HepG2 (cell line): ENCODE measurements at regions not wholly inside any gene's neighbourhood (a gene's known extent, or its start where the extent isn't known, plus 50 kb on each side); places are given as distances from the start of the nearest gene placed in this dataset.

Experiments
- ATAC-seq: fragments of 200-7000 bp; cut with Tn5 transposase; 3 replicates; pipeline ENCODE4 v1.9.1; 2020; ENCODE audit warnings: mild to moderate bottlenecking, moderate library complexity
- BruUV-seq: library from RNA; stranded (reverse); fragments of 400-500 nt; replicated peaks from 2 replicates; lab custom pipeline; 2021; lab: Mats Ljungman, UMichigan
- CTCF ChIA-PET: fragments of 300-600 bp; formaldehyde crosslinking; extraction: SDS; loops from one replicate; lab custom pipeline; 2021; ENCODE audit warnings: low total read pairs, inconsistent platforms, low intra/inter-chr PET ratio; lab: Yijun Ruan, JAX
- POLR2A ChIA-PET: fragments of 350-600 bp; sonication (Branson Sonifier 250); formaldehyde crosslinking; loops from one replicate; lab custom pipeline; 2020; ENCODE audit warnings: antibody characterized with exemption, inconsistent platforms; lab: Yijun Ruan, JAX
- DNase-seq: peaks from one replicate; pipeline ENCODE4 v3.0.0-alpha.2; 2015; ENCODE audit warnings: low spot score
- FAIRE-seq: peaks from 3 replicates; lab custom pipeline; 2011; peaks lifted over from hg19 to GRCh38; lab: Jason Lieb, UNC
- H2AFZ ChIP-seq: one replicate; pipeline ENCODE4 v1.6.1; 2011; ENCODE audit warnings: low read length, inconsistent platforms
- H3K27ac ChIP-seq: fragments of 300-600 bp; 3 replicates; pipeline ENCODE4 v1.8.0; 2011; ENCODE audit warnings: mixed run types, mild to moderate bottlenecking, mixed read lengths, low read length, inconsistent platforms; ENCODE audit not compliant: insufficient read depth; ENCODE audit errors: extremely low read length
- H3K27me3 ChIP-seq, 2 experiments: fragments of 200-600 bp in 1 of 2; 2 replicates in 1 of 2; 3 replicates in 1 of 2; pipeline versions ENCODE4 v1.6.0 to v1.8.0; 2011; ENCODE audit warnings: low read length in 2 of 2, mild to moderate bottlenecking in 2 of 2, moderate library complexity in 2 of 2, inconsistent platforms in 1 of 2; ENCODE audit not compliant: insufficient read depth in 2 of 2, control insufficient read depth in 1 of 2
- H3K36me3 ChIP-seq, 2 experiments: fragments of 200-600 bp in 1 of 2; replicated peaks in 1 of 2; 2 replicates in 1 of 2; 3 replicates in 1 of 2; pipeline versions ENCODE4 v1.5.1 to v1.8.0; 2011; ENCODE audit warnings: low read length in 2 of 2, inconsistent platforms in 1 of 2; ENCODE audit not compliant: insufficient read depth in 2 of 2, control insufficient read depth in 1 of 2
- H3K4me1 ChIP-seq: 2 replicates; pipeline ENCODE4 v1.5.1; 2012; ENCODE audit warnings: low read length, inconsistent platforms; ENCODE audit not compliant: insufficient read depth
- H3K4me2 ChIP-seq: 2 replicates; pipeline ENCODE4 v1.6.0; 2011; ENCODE audit warnings: low read depth, low read length, inconsistent platforms
- H3K4me3 ChIP-seq, 3 experiments: fragments of 200-600 bp in 1 of 3; sonication (generic), shearing (Covaris generic) in 1 of 3; replicated peaks in 1 of 3; 2 replicates each; pipeline ENCODE4 v1.5.1; 2011 to 2016; ENCODE audit warnings: low read length in 3 of 3, inconsistent platforms in 2 of 3, low read depth in 2 of 3, mild to moderate bottlenecking in 2 of 3, control low read depth in 1 of 3, mixed read lengths in 1 of 3; ENCODE audit not compliant: insufficient read depth in 1 of 3
- H3K79me2 ChIP-seq: one replicate; pipeline ENCODE4 v1.6.1; 2011; ENCODE audit warnings: low read length, inconsistent platforms; ENCODE audit not compliant: insufficient read depth
- H3K9ac ChIP-seq: 2 replicates; pipeline ENCODE4 v1.6.0; 2011; ENCODE audit warnings: mild to moderate bottlenecking, low read depth, low read length, inconsistent platforms; ENCODE audit not compliant: insufficient read depth
- H3K9me3 ChIP-seq: 2 replicates; pipeline ENCODE4 v1.5.1; 2012; ENCODE audit warnings: mild to moderate bottlenecking, low read length
- H4K20me1 ChIP-seq: 2 replicates; pipeline ENCODE4 v1.6.0; 2011; ENCODE audit warnings: inconsistent platforms, mild to moderate bottlenecking, low read length, moderate library complexity; ENCODE audit not compliant: insufficient read depth
- ATAD3A ChIP-seq: sonication (generic); formaldehyde crosslinking; IDR thresholded peaks from 2 replicates; pipeline ENCODE4 v1.4.0; 2020; ENCODE audit warnings: missing genetic modification reagents
- ATRX ChIP-seq: sonication (generic); formaldehyde crosslinking; IDR thresholded peaks from 2 replicates; pipeline ENCODE4 v1.4.0; 2020; ENCODE audit warnings: missing genetic modification reagents, borderline replicate concordance
- BCLAF1 ChIP-seq: fragments of 450-650 bp; IDR thresholded peaks from 2 replicates; pipeline ENCODE4 v1.6.1; 2017; ENCODE audit warnings: mild to moderate bottlenecking
- CCDC6 ChIP-seq: sonication (generic); formaldehyde crosslinking; IDR thresholded peaks from 2 replicates; pipeline ENCODE4 v1.8.1; 2022; ENCODE audit warnings: mild to moderate bottlenecking, missing genetic modification reagents, moderate library complexity
- EEA1 ChIP-seq: sonication (generic); formaldehyde crosslinking; IDR thresholded peaks from 2 replicates; pipeline ENCODE4 v1.5.1; 2020; ENCODE audit warnings: mild to moderate bottlenecking, missing genetic modification reagents, borderline replicate concordance
- FOXM1 ChIP-seq: sonication (generic); formaldehyde crosslinking; IDR thresholded peaks from 2 replicates; pipeline ENCODE4 v1.5.0; 2020; ENCODE audit warnings: missing genetic modification reagents
- RCOR2 ChIP-seq: IDR thresholded peaks from 2 replicates; pipeline ENCODE4 v1.6.1; 2016; ENCODE audit warnings: missing biosample characterization, missing genetic modification reagents
- SIX4 ChIP-seq: sonication (generic); formaldehyde crosslinking; IDR thresholded peaks from 2 replicates; pipeline ENCODE4 v1.4.0; 2020; ENCODE audit warnings: missing genetic modification reagents
- SYNCRIP ChIP-seq: fragments of 200-400 bp; formaldehyde crosslinking; IDR thresholded peaks from 2 replicates; pipeline ENCODE4 v1.6.1; 2018; ENCODE audit warnings: mild to moderate bottlenecking, low read depth, low read length; ENCODE audit not compliant: insufficient read depth
- ZMYM4 ChIP-seq: sonication (generic); formaldehyde crosslinking; IDR thresholded peaks from 2 replicates; pipeline ENCODE4 v1.8.1; 2023; ENCODE audit warnings: mild to moderate bottlenecking, missing genetic modification reagents
- ZNF12 ChIP-seq: sonication (generic); formaldehyde crosslinking; IDR thresholded peaks from 2 replicates; pipeline ENCODE4 v1.5.0; 2020; ENCODE audit warnings: missing genetic modification reagents
- ZNF24 ChIP-seq: fragments of 450-650 bp; IDR thresholded peaks from 2 replicates; pipeline ENCODE4 v1.6.1; 2017; ENCODE audit warnings: antibody characterized with exemption, mild to moderate bottlenecking
- WGBS: methylation state at CpG from one replicate; pipeline ENCODE4 v1.1.6; 2017; ENCODE audit warnings: low lambda C conversion rate; 5-methylcytosine and 5-hydroxymethylcytosine counted together
- in situ Hi-C: cut with HindIII; loops from 2 replicates; pipeline ENCODE4 v1.10.0; 2017; ENCODE audit warnings: low pct_unique_long_range_greater_than_20kb; ENCODE audit not compliant: extremely low pct_ligation_motif_present
- intact Hi-C: fragments of 100-400 bp; cut with micrococcal nuclease; formaldehyde crosslinking; loops from one replicate; pipeline ENCODE4 v1.10.0; 2022; ENCODE audit not compliant: unreplicated experiment
- TF ChIP-seq, protein P1 (sequence below): sonication (generic); formaldehyde crosslinking; IDR thresholded peaks from 2 replicates; pipeline ENCODE4 v1.4.0; 2020; ENCODE audit warnings: missing genetic modification reagents, borderline replicate concordance

GRCh38 chr3:157693762-157694161 is 190.5 kb upstream of the VEPH1 start:
- Histone ChIP-seq H3K4me3 (no peak overlapping the region), H3K4me1 (no peaks in the 10 kb centered on the region), H2AFZ (no peak overlapping the region), H4K20me1 (no peaks in the 10 kb centered on the region), H3K9ac (no peak overlapping the region), H3K27ac (no peak overlapping the region), H3K27me3 (no peaks in the 10 kb centered on the region), H3K4me2 (no peak overlapping the region), H3K9me3 (no peaks in the 10 kb centered on the region)
- no TSS peak for BruUV-seq
- in situ Hi-C loops = no loop called here
- FAIRE-seq (no peak), ATAC-seq (no peak)
- POLR2A ChIA-PET = no interaction called here
- intact Hi-C loops = no loop called here
- CTCF ChIA-PET = no interaction called here
- TF ChIP-seq EEA1 (no peak), ZMYM4 (CRISPR knock-in tag) (no peak), SIX4 (no peak), ATAD3A (no peak), SYNCRIP (no peak), RCOR2 (CRISPR knock-in tag) (no peak), BCLAF1 (no peak), FOXM1 (CRISPR knock-in tag) (no peak), ATRX (CRISPR knock-in tag) (no peak), CCDC6 (CRISPR knock-in tag) (no peak), ZNF24 (no peak), ZNF12 (CRISPR knock-in tag) (no peak)
- TF ChIP-seq, protein P1, sequence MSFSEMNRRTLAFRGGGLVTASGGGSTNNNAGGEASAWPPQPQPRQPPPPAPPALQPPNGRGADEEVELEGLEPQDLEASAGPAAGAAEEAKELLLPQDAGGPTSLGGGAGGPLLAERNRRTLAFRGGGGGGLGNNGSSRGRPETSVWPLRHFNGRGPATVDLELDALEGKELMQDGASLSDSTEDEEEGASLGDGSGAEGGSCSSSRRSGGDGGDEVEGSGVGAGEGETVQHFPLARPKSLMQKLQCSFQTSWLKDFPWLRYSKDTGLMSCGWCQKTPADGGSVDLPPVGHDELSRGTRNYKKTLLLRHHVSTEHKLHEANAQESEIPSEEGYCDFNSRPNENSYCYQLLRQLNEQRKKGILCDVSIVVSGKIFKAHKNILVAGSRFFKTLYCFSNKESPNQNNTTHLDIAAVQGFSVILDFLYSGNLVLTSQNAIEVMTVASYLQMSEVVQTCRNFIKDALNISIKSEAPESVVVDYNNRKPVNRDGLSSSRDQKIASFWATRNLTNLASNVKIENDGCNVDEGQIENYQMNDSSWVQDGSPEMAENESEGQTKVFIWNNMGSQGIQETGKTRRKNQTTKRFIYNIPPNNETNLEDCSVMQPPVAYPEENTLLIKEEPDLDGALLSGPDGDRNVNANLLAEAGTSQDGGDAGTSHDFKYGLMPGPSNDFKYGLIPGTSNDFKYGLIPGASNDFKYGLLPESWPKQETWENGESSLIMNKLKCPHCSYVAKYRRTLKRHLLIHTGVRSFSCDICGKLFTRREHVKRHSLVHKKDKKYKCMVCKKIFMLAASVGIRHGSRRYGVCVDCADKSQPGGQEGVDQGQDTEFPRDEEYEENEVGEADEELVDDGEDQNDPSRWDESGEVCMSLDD (CRISPR knock-in tag) = no peak
- TF ChIP-seq, all 625 proteins: peak for 0
- Histone ChIP-seq H3K36me3 (no peaks in the 10 kb centered on the region), H3K79me2 (no peaks in the 10 kb centered on the region)
- WGBS = 0% methylated on average over 1 of the region's 1 CpG
- no peak for DNase-seq
